ENCODE measurements at regions not wholly inside any gene's neighbourhood (a gene's known extent, or its start where the extent isn't known, plus 50 kb on each side); places are given as distances from the start of the nearest gene placed in this dataset.

- H3K4me3 ChIP-seq (ENCODE audit: low read depth, low read length), result no peak overlapping the region
- no peak for TF ChIP-seq CTCF (IDR thresholded peaks at IDR 0.05; ENCODE audit: borderline replicate concordance, insufficient read depth, low read depth, low read length)
These were observed 87.9 kb downstream of the LBH start for GRCh38 chr2:30318987-30319782.

DNA sequence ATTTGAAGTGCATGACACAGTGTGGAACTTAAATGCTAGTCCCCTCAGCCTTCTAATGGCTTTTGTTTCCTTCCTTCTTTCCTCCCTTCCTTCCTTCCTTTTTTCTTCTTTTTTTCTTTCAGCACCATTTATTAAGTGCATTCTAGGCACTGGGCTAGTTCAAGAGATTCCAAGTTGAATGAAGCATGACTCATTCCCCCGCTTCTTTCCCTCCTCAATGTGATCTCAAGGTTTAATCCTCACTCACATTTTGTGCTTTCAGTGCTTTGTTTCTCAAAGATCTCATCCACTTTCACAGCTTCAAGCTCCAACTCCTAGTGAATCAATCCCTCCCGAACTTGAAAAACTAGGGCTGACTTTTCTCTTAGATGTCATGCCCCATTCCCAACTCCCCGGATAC is 90.1 kb downstream of the LBH start:
- TF ChIP-seq CTCF (IDR thresholded peaks at IDR 0.05; ENCODE audit: borderline replicate concordance, insufficient read depth, low read depth, low read length), result no peak

GRCh38 chr2:30323499-30323898 is 92.2 kb downstream of the LBH start:
- TF ChIP-seq CTCF (IDR thresholded peaks at IDR 0.05; ENCODE audit: borderline replicate concordance, insufficient read depth, low read depth, low read length), result no peak
- no peak overlapping the region for H3K4me3 ChIP-seq (ENCODE audit: low read depth, low read length)

More for the DNA sequence above, 90.1 kb downstream of the LBH start:
- H3K4me3 ChIP-seq (ENCODE audit: low read depth, low read length), result no peak overlapping the region

DNA sequence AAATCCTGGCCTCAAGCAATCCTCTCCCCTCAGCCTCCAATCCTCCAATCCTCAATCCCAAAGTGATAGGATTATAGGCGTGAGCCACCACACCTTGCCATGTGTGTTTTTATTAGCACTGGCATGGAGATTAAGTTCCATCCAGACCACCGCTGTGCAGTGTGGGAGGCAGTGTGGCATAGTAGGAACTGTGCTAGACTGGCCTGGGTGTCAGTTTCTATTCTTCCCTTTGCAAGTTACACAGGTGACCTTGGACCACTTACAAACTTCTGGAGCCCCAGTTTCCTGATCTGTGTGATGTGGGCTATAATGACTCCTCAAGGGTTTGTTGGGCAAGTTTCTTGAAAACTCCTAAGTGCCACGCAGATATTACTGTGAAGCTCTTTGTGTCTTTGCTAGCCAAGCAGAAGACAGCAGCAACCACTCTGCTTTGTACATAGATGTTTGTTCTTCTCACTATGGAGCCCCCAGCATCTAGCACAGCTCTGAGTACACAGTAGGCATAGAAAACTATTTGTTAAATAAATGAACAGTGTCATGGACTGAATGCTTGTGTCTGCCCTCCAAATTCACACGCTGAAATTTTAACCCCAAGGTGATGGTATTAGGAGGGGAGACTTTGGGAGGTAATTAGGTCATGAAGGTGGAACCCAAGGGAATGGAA is 93.0 kb downstream of the LBH start:
- H3K4me3 ChIP-seq (ENCODE audit: low read depth, low read length), result no peak overlapping the region
- no peak for TF ChIP-seq CTCF (IDR thresholded peaks at IDR 0.05; ENCODE audit: borderline replicate concordance, insufficient read depth, low read depth, low read length)

GRCh38 chr2:30325600-30326328 is 94.4 kb downstream of the LBH start:
- H3K4me3 ChIP-seq (ENCODE audit: low read depth, low read length), result no peak overlapping the region
- TF ChIP-seq CTCF (IDR thresholded peaks at IDR 0.05; ENCODE audit: borderline replicate concordance, insufficient read depth, low read depth, low read length), result no peak

- no peak overlapping the region for H3K4me3 ChIP-seq (ENCODE audit: low read depth, low read length)
- TF ChIP-seq CTCF (IDR thresholded peaks at IDR 0.05; ENCODE audit: borderline replicate concordance, insufficient read depth, low read depth, low read length), result no peak
These were observed 95.2 kb downstream of the LBH start for GRCh38 chr2:30326497-30326896.
